ENCODE measurements at regions not wholly inside any gene's neighbourhood (a gene's known extent, or its start where the extent isn't known, plus 50 kb on each side); places are given as distances from the start of the nearest gene placed in this dataset.

GRCh38 chr15:93610944-93611343, 521.9 kb upstream of the RGMA start:
- DNase-seq = no peak
- no peaks in the 10 kb centered on the region for H3K79me2 ChIP-seq (ENCODE audit: insufficient read depth)
- H3K4me2 ChIP-seq (ENCODE audit: unreplicated experiment) = no peak overlapping the region
- TF ChIP-seq EZH2 (IDR thresholded peaks at IDR 0.05; ENCODE audit: insufficient read depth, poor library complexity, severe bottlenecking) = no peak
- TF ChIP-seq EZH2phosphoT487 (IDR thresholded peaks at IDR 0.05; ENCODE audit: insufficient read depth, low read depth) = no peak
- H3K4me1 ChIP-seq (ENCODE audit: insufficient read depth) = no peaks in the 10 kb centered on the region
- H3K9ac ChIP-seq = no peak overlapping the region
- H3K36me3 ChIP-seq (ENCODE audit: low read depth) = no peaks in the 10 kb centered on the region
- H3K9me2 ChIP-seq (ENCODE audit: insufficient read depth) = no peaks in the 10 kb centered on the region
- H4K20me1 ChIP-seq (ENCODE audit: insufficient read depth) = no peaks in the 10 kb centered on the region
- 31 to 34% methylated on average over 8 of the region's 8 CpGs for WGBS, 2 experiments (ENCODE audit: low coverage in 1 of 2, low lambda C conversion rate in 2 of 2, missing lambda C conversion rate in 2 of 2)
- no peaks in the 10 kb centered on the region for H3F3A ChIP-seq (ENCODE audit: insufficient read depth)
- H3K27ac ChIP-seq = no peak overlapping the region
- no peaks in the 10 kb centered on the region for H3K27me3 ChIP-seq (replicated peaks; ENCODE audit: insufficient read depth)
- H3K4me3 ChIP-seq = no peak overlapping the region
- no peak overlapping the region for H2AFZ ChIP-seq
- in situ Hi-C loops (cut with MboI) = no loop called here
- H3K9me3 ChIP-seq (ENCODE audit: low read depth) = no peaks in the 10 kb centered on the region

- Histone ChIP-seq H4K20me1 (ENCODE audit: insufficient read depth) (no peaks in the 10 kb centered on the region), H3K27me3 (replicated peaks; ENCODE audit: insufficient read depth) (no peaks in the 10 kb centered on the region), H2AFZ (no peak overlapping the region), H3K27ac (no peak overlapping the region), H3K9me3 (ENCODE audit: low read depth) (no peaks in the 10 kb centered on the region), H3K36me3 (ENCODE audit: low read depth) (no peaks in the 10 kb centered on the region), H3K79me2 (ENCODE audit: insufficient read depth) (no peaks in the 10 kb centered on the region), H3K9me2 (ENCODE audit: insufficient read depth) (no peaks in the 10 kb centered on the region), H3K4me3 (no peak overlapping the region), H3K4me1 (ENCODE audit: insufficient read depth) (no peaks in the 10 kb centered on the region), H3K4me2 (ENCODE audit: unreplicated experiment) (no peak overlapping the region), H3K9ac (no peak overlapping the region), H3F3A (ENCODE audit: insufficient read depth) (no peaks in the 10 kb centered on the region)
- TF ChIP-seq EZH2 (IDR thresholded peaks at IDR 0.05; ENCODE audit: insufficient read depth, poor library complexity, severe bottlenecking) (no peak), EZH2phosphoT487 (IDR thresholded peaks at IDR 0.05; ENCODE audit: insufficient read depth, low read depth) (no peak)
- 13 to 15% methylated on average over 3 of the region's 3 CpGs for WGBS, 2 experiments (ENCODE audit: low coverage in 1 of 2, low lambda C conversion rate in 2 of 2, missing lambda C conversion rate in 2 of 2)
- in situ Hi-C loops (cut with MboI) = no loop called here
- DNase-seq = no peak
These were observed 519.7 kb upstream of the RGMA start for GRCh38 chr15:93608643-93609148.

GRCh38 chr15:93603550-93603949, 514.5 kb upstream of the RGMA start:
- H3F3A ChIP-seq (ENCODE audit: insufficient read depth) = no peaks in the 10 kb centered on the region
- in situ Hi-C loops (cut with MboI) = no loop called here
- no peak overlapping the region for H2AFZ ChIP-seq
- H3K9ac ChIP-seq = no peak overlapping the region
- no peaks in the 10 kb centered on the region for H3K9me2 ChIP-seq (ENCODE audit: insufficient read depth)
- no peak overlapping the region for H3K4me3 ChIP-seq
- no peaks in the 10 kb centered on the region for H3K36me3 ChIP-seq (ENCODE audit: low read depth)
- no peak for TF ChIP-seq EZH2phosphoT487 (IDR thresholded peaks at IDR 0.05; ENCODE audit: insufficient read depth, low read depth)
- TF ChIP-seq EZH2 (IDR thresholded peaks at IDR 0.05; ENCODE audit: insufficient read depth, poor library complexity, severe bottlenecking) = no peak
- H3K4me2 ChIP-seq (ENCODE audit: unreplicated experiment) = no peak overlapping the region
- no peaks in the 10 kb centered on the region for H3K4me1 ChIP-seq (ENCODE audit: insufficient read depth)
- no peaks in the 10 kb centered on the region for H3K9me3 ChIP-seq (ENCODE audit: low read depth)
- no peaks in the 10 kb centered on the region for H3K27me3 ChIP-seq (replicated peaks; ENCODE audit: insufficient read depth)
- 39 to 43% methylated on average over 2 of the region's 2 CpGs for WGBS, 2 experiments (ENCODE audit: low coverage in 1 of 2, low lambda C conversion rate in 2 of 2, missing lambda C conversion rate in 2 of 2)
- no peak for DNase-seq
- H3K27ac ChIP-seq = no peak overlapping the region
- no peaks in the 10 kb centered on the region for H3K79me2 ChIP-seq (ENCODE audit: insufficient read depth)
- no peaks in the 10 kb centered on the region for H4K20me1 ChIP-seq (ENCODE audit: insufficient read depth)

- Histone ChIP-seq H3K36me3 (ENCODE audit: low read depth) (no peaks in the 10 kb centered on the region), H3K9me3 (ENCODE audit: low read depth) (no peaks in the 10 kb centered on the region), H3K27ac (no peak overlapping the region), H3K4me1 (ENCODE audit: insufficient read depth) (no peaks in the 10 kb centered on the region), H3K4me2 (ENCODE audit: unreplicated experiment) (no peak overlapping the region), H3K27me3 (replicated peaks; ENCODE audit: insufficient read depth) (no peaks in the 10 kb centered on the region), H2AFZ (no peak overlapping the region), H3K9me2 (ENCODE audit: insufficient read depth) (no peaks in the 10 kb centered on the region), H3K79me2 (ENCODE audit: insufficient read depth) (no peaks in the 10 kb centered on the region), H3F3A (ENCODE audit: insufficient read depth) (no peaks in the 10 kb centered on the region), H3K9ac (no peak overlapping the region), H3K4me3 (no peak overlapping the region), H4K20me1 (ENCODE audit: insufficient read depth) (no peaks in the 10 kb centered on the region)
- TF ChIP-seq EZH2phosphoT487 (IDR thresholded peaks at IDR 0.05; ENCODE audit: insufficient read depth, low read depth) = no peak
- TF ChIP-seq EZH2 (IDR thresholded peaks at IDR 0.05; ENCODE audit: insufficient read depth, poor library complexity, severe bottlenecking) = no peak
- in situ Hi-C loops (cut with MboI) = no loop called here
- DNase-seq = no peak
These were observed 498.1 kb upstream of the RGMA start for GRCh38 chr15:93587059-93587521.

GRCh38 chr15:93585012-93585411, 496.0 kb upstream of the RGMA start:
- H3K79me2 ChIP-seq (ENCODE audit: insufficient read depth) = no peaks in the 10 kb centered on the region
- H3K4me2 ChIP-seq (ENCODE audit: unreplicated experiment) = no peak overlapping the region
- DNase-seq = no peak
- H3K4me1 ChIP-seq (ENCODE audit: insufficient read depth) = no peaks in the 10 kb centered on the region
- H3K36me3 ChIP-seq (ENCODE audit: low read depth) = no peaks in the 10 kb centered on the region
- 13 to 16% methylated on average over 2 of the region's 2 CpGs for WGBS, 2 experiments (ENCODE audit: low coverage in 1 of 2, low lambda C conversion rate in 2 of 2, missing lambda C conversion rate in 2 of 2)
- no peaks in the 10 kb centered on the region; the same call in 1 of the 2 replicates for H4K20me1 ChIP-seq (ENCODE audit: insufficient read depth)
- H3K4me3 ChIP-seq = no peak overlapping the region
- H3K9me3 ChIP-seq (ENCODE audit: low read depth) = no peaks in the 10 kb centered on the region
- no peaks in the 10 kb centered on the region for H3F3A ChIP-seq (ENCODE audit: insufficient read depth)
- TF ChIP-seq EZH2phosphoT487 (IDR thresholded peaks at IDR 0.05; ENCODE audit: insufficient read depth, low read depth) (no peak), EZH2 (IDR thresholded peaks at IDR 0.05; ENCODE audit: insufficient read depth, poor library complexity, severe bottlenecking) (no peak)
- no peaks in the 10 kb centered on the region for H3K27me3 ChIP-seq (replicated peaks; ENCODE audit: insufficient read depth)
- H2AFZ ChIP-seq = no peak overlapping the region
- in situ Hi-C loops (cut with MboI) = no loop called here
- H3K9ac ChIP-seq = no peak overlapping the region
- H3K27ac ChIP-seq = no peak overlapping the region
- H3K9me2 ChIP-seq (ENCODE audit: insufficient read depth) = no peaks in the 10 kb centered on the region
